ENCODE measurements at regions not wholly inside any gene's neighbourhood (a gene's known extent, or its start where the extent isn't known, plus 50 kb on each side); places are given as distances from the start of the nearest gene placed in this dataset.
A peak's percentile ranks its signal among the peaks of the same experiment; 100 is the strongest.

GRCh38 chr10:11683529-11684320, 58.5 kb upstream of the ECHDC3 start (continued):
- TF ChIP-seq CTCF (CRISPR knock-in tag; IDR thresholded peaks at IDR 0.05): no peak
- TF ChIP-seq RARA (CRISPR knock-in tag; IDR thresholded peaks at IDR 0.05): 0 out of 2 replicates have a peak, but pooled peaks have one; percentile 4
- no peak for TF ChIP-seq AKAP8 (CRISPR knock-in tag; IDR thresholded peaks at IDR 0.05)
- no peak for TF ChIP-seq CREB1 (IDR thresholded peaks at IDR 0.05)
- TF ChIP-seq CREB1 (CRISPR knock-in tag; IDR thresholded peaks at IDR 0.05): no peak
- TF ChIP-seq SALL1 (CRISPR knock-in tag; IDR thresholded peaks at IDR 0.05): peak; percentile 20; the same call in 1 of the 2 replicates
- no peak for TF ChIP-seq SNRNP70 (IDR thresholded peaks at IDR 0.05; ENCODE audit: low read depth, low read length)
- no peak for TF ChIP-seq SRSF9 (IDR thresholded peaks at IDR 0.05; ENCODE audit: borderline replicate concordance, insufficient read depth, low read depth, low read length, poor library complexity, severe bottlenecking)
- no peak for TF ChIP-seq SMYD3 (CRISPR knock-in tag; IDR thresholded peaks at IDR 0.05)
- TF ChIP-seq, protein P1, sequence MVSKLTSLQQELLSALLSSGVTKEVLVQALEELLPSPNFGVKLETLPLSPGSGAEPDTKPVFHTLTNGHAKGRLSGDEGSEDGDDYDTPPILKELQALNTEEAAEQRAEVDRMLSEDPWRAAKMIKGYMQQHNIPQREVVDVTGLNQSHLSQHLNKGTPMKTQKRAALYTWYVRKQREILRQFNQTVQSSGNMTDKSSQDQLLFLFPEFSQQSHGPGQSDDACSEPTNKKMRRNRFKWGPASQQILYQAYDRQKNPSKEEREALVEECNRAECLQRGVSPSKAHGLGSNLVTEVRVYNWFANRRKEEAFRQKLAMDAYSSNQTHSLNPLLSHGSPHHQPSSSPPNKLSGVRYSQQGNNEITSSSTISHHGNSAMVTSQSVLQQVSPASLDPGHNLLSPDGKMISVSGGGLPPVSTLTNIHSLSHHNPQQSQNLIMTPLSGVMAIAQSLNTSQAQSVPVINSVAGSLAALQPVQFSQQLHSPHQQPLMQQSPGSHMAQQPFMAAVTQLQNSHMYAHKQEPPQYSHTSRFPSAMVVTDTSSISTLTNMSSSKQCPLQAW (CRISPR knock-in tag; IDR thresholded peaks at IDR 0.05): no peak
- no peak for TF ChIP-seq ARHGAP35 (CRISPR knock-in tag; IDR thresholded peaks at IDR 0.05; ENCODE audit: borderline replicate concordance)
- TF ChIP-seq, protein P2, sequence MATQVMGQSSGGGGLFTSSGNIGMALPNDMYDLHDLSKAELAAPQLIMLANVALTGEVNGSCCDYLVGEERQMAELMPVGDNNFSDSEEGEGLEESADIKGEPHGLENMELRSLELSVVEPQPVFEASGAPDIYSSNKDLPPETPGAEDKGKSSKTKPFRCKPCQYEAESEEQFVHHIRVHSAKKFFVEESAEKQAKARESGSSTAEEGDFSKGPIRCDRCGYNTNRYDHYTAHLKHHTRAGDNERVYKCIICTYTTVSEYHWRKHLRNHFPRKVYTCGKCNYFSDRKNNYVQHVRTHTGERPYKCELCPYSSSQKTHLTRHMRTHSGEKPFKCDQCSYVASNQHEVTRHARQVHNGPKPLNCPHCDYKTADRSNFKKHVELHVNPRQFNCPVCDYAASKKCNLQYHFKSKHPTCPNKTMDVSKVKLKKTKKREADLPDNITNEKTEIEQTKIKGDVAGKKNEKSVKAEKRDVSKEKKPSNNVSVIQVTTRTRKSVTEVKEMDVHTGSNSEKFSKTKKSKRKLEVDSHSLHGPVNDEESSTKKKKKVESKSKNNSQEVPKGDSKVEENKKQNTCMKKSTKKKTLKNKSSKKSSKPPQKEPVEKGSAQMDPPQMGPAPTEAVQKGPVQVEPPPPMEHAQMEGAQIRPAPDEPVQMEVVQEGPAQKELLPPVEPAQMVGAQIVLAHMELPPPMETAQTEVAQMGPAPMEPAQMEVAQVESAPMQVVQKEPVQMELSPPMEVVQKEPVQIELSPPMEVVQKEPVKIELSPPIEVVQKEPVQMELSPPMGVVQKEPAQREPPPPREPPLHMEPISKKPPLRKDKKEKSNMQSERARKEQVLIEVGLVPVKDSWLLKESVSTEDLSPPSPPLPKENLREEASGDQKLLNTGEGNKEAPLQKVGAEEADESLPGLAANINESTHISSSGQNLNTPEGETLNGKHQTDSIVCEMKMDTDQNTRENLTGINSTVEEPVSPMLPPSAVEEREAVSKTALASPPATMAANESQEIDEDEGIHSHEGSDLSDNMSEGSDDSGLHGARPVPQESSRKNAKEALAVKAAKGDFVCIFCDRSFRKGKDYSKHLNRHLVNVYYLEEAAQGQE (IDR thresholded peaks at IDR 0.05; ENCODE audit: borderline replicate concordance in 1 of 2, low read depth in 1 of 2, low read length in 2 of 2): no peak
- TF ChIP-seq, protein P3, sequence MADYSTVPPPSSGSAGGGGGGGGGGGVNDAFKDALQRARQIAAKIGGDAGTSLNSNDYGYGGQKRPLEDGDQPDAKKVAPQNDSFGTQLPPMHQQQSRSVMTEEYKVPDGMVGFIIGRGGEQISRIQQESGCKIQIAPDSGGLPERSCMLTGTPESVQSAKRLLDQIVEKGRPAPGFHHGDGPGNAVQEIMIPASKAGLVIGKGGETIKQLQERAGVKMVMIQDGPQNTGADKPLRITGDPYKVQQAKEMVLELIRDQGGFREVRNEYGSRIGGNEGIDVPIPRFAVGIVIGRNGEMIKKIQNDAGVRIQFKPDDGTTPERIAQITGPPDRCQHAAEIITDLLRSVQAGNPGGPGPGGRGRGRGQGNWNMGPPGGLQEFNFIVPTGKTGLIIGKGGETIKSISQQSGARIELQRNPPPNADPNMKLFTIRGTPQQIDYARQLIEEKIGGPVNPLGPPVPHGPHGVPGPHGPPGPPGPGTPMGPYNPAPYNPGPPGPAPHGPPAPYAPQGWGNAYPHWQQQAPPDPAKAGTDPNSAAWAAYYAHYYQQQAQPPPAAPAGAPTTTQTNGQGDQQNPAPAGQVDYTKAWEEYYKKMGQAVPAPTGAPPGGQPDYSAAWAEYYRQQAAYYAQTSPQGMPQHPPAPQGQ (CRISPR knock-in tag; IDR thresholded peaks at IDR 0.05; ENCODE audit: borderline replicate concordance): no peak
- no peak for TF ChIP-seq AGO2 (optimal IDR thresholded peaks at IDR 0.05; ENCODE audit: low read depth, low read length)
- no peak for TF ChIP-seq ZNF616 (CRISPR knock-in tag; IDR thresholded peaks at IDR 0.05; ENCODE audit: low read depth)
- no peak for TF ChIP-seq GLI4 (CRISPR knock-in tag; IDR thresholded peaks at IDR 0.05; ENCODE audit: borderline replicate concordance)
